ENCODE measurements at regions not wholly inside any gene's neighbourhood (a gene's known extent, or its start where the extent isn't known, plus 50 kb on each side); places are given as distances from the start of the nearest gene placed in this dataset.

GRCh38 chr3:96183871-96184270, 630.5 kb upstream of the EPHA6 start:
- POLR2A ChIA-PET, result no interaction called here
- Histone ChIP-seq H3K4me3 (replicated peaks in 1 of 3; ENCODE audit: insufficient read depth in 1 of 3, low read depth in 1 of 3, low read length in 3 of 3) (no peak overlapping the region), H4K20me1 (replicated peaks; ENCODE audit: control insufficient read depth, extremely low read depth, insufficient read depth, low read length) (no peaks in the 10 kb centered on the region), H3K36me3 (ENCODE audit: control insufficient read depth in 2 of 2, extremely low read depth in 1 of 2, insufficient read depth in 2 of 2, low read length in 2 of 2) (no peaks in the 10 kb centered on the region), H3K9ac (replicated peaks; ENCODE audit: extremely low read depth, insufficient read depth, low read length) (no peak overlapping the region), H3K79me2 (ENCODE audit: control insufficient read depth, insufficient read depth, low read length) (no peaks in the 10 kb centered on the region), H3K27ac (ENCODE audit: insufficient read depth, low read depth, low read length) (no peak overlapping the region), H3K27me3 (ENCODE audit: control insufficient read depth in 2 of 2, insufficient read depth in 2 of 2, low read length in 2 of 2) (no peaks in the 10 kb centered on the region), H3K4me2 (ENCODE audit: insufficient read depth, low read length) (no peak overlapping the region), H3K9me1 (replicated peaks; ENCODE audit: control insufficient read depth, extremely low read depth, insufficient read depth, low read length) (no peaks in the 10 kb centered on the region), H3K4me1 (ENCODE audit: control insufficient read depth, extremely low read depth, insufficient read depth, low read length) (no peaks in the 10 kb centered on the region), H2AFZ (ENCODE audit: low read depth, low read length) (no peak overlapping the region), H3K9me3 (replicated peaks; ENCODE audit: control insufficient read depth, insufficient read depth, low read length) (no peaks in the 10 kb centered on the region)
- TF ChIP-seq GATA2 (IDR thresholded peaks at IDR 0.05; ENCODE audit: insufficient read depth, insufficient read length, low read depth, low read length) (no peak), MAX (IDR thresholded peaks at IDR 0.05; ENCODE audit: insufficient read depth, insufficient read length) (no peak), POLR2A (IDR thresholded peaks at IDR 0.05; ENCODE audit: low read depth, low read length) (no peak), MYC (IDR thresholded peaks at IDR 0.05; ENCODE audit: low read depth, low read length) (no peak), JUN (IDR thresholded peaks at IDR 0.05; ENCODE audit: borderline replicate concordance, insufficient read depth, insufficient read length, low read depth) (no peak), EZH2 (IDR thresholded peaks at IDR 0.05; ENCODE audit: borderline replicate concordance, low read depth, low read length, severe bottlenecking) (no peak), CTCF (IDR thresholded peaks at IDR 0.05; ENCODE audit: extremely low read depth in 1 of 2, insufficient read depth in 1 of 2, low read depth in 1 of 2, low read length in 2 of 2) (no peak), POLR2AphosphoS5 (IDR thresholded peaks at IDR 0.05; ENCODE audit: insufficient read depth, low read depth, low read length) (no peak), FOS (IDR thresholded peaks at IDR 0.05; ENCODE audit: borderline replicate concordance, insufficient read depth, low read length) (no peak)
- dilution Hi-C loops (cut with MboI; ENCODE audit: extremely low pct_ligation_motif_present, low sequenced_read_pairs), result no loop called here
- DNase-seq (ENCODE audit: low read depth, low spot score) (no peak), FAIRE-seq (no peak)
- CTCF ChIA-PET, result no interaction called here
- intact Hi-C loops (cut with micrococcal nuclease), result no loop called here
- no TSS peak for BruUV-seq (replicated peaks)

Measured in endothelial cell of umbilical vein (primary cell).